ENCODE measurements at regions not wholly inside any gene's neighbourhood (a gene's known extent, or its start where the extent isn't known, plus 50 kb on each side); places are given as distances from the start of the nearest gene placed in this dataset.

GRCh38 chr1:65512967-65513780 is 92.7 kb downstream of the LEPR start:
- no peaks in the 10 kb centered on the region for H3K4me1 ChIP-seq (replicated peaks)
- H3K36me3 ChIP-seq = no peaks in the 10 kb centered on the region
- no peak overlapping the region for H3K4me3 ChIP-seq
- WGBS = 56% methylated on average over 1 of the region's 1 CpG
- no peak for TF ChIP-seq CTCF (IDR thresholded peaks at IDR 0.05)
- no peak for TF ChIP-seq POLR2A (IDR thresholded peaks at IDR 0.05)
- TF ChIP-seq POLR2AphosphoS5 (IDR thresholded peaks at IDR 0.05) = no peak
- no peaks in the 10 kb centered on the region for H3K27me3 ChIP-seq (replicated peaks; ENCODE audit: insufficient read depth)
- no peak for DNase-seq (ENCODE audit: low spot score)
- intact Hi-C loops (cut with DNase I) = no loop called here
- H3K9me3 ChIP-seq = no peaks in the 10 kb centered on the region
- H3K27ac ChIP-seq = no peak overlapping the region

GRCh38 chr1:65514041-65514440 is 93.6 kb downstream of the LEPR start:
- no peak for DNase-seq (ENCODE audit: low spot score)
- Histone ChIP-seq H3K27ac (no peak overlapping the region), H3K27me3 (replicated peaks; ENCODE audit: insufficient read depth) (no peaks in the 10 kb centered on the region), H3K4me1 (replicated peaks) (no peaks in the 10 kb centered on the region), H3K4me3 (no peak overlapping the region), H3K9me3 (no peaks in the 10 kb centered on the region), H3K36me3 (no peaks in the 10 kb centered on the region)
- no peak for TF ChIP-seq POLR2A (IDR thresholded peaks at IDR 0.05)
- TF ChIP-seq CTCF (IDR thresholded peaks at IDR 0.05) = no peak
- peak; percentile 14 for TF ChIP-seq POLR2AphosphoS5 (IDR thresholded peaks at IDR 0.05)
- intact Hi-C loops (cut with DNase I) = no loop called here
- 28% methylated on average over 2 of the region's 2 CpGs for WGBS

GRCh38 chr1:65524931-65525265 is 104.4 kb downstream of the LEPR start:
- no peaks in the 10 kb centered on the region for H3K36me3 ChIP-seq
- H3K4me1 ChIP-seq (replicated peaks) = no peaks in the 10 kb centered on the region
- H3K4me3 ChIP-seq = peak overlapping the region; percentile 30 to 39
- intact Hi-C loops (cut with DNase I) = no loop called here
- H3K9me3 ChIP-seq = no peaks in the 10 kb centered on the region
- WGBS = 44% methylated on average over 5 of the region's 5 CpGs
- H3K27me3 ChIP-seq (replicated peaks; ENCODE audit: insufficient read depth) = no peaks in the 10 kb centered on the region
- TF ChIP-seq CTCF (IDR thresholded peaks at IDR 0.05) (no peak), POLR2A (IDR thresholded peaks at IDR 0.05) (no peak), POLR2AphosphoS5 (IDR thresholded peaks at IDR 0.05) (no peak)
- no peak overlapping the region for H3K27ac ChIP-seq
- DNase-seq (ENCODE audit: low spot score) = no peak

GRCh38 chr1:65525266-65526048 is 105.0 kb downstream of the LEPR start:
- Histone ChIP-seq H3K27ac (peak overlapping the region; percentile 1 to 52), H3K4me3 (peak overlapping the region; percentile 30 to 39), H3K4me1 (replicated peaks) (no peaks in the 10 kb centered on the region), H3K9me3 (no peaks in the 10 kb centered on the region), H3K27me3 (replicated peaks; ENCODE audit: insufficient read depth) (no peaks in the 10 kb centered on the region), H3K36me3 (no peaks in the 10 kb centered on the region)
- 3% methylated on average over 54 of the region's 87 CpGs for WGBS
- TF ChIP-seq CTCF (IDR thresholded peaks at IDR 0.05) (no peak), POLR2AphosphoS5 (IDR thresholded peaks at IDR 0.05) (no peak), POLR2A (IDR thresholded peaks at IDR 0.05) (no peak)
- intact Hi-C loops (cut with DNase I) = no loop called here
- DNase-seq (ENCODE audit: low spot score) = no peak

Measured in prostate gland (tissue), 2 donors.